GM12891 (cell line): ENCODE measurements at regions not wholly inside any gene's neighbourhood (a gene's known extent, or its start where the extent isn't known, plus 50 kb on each side); places are given as distances from the start of the nearest gene placed in this dataset.

Experiments
- POLR2AphosphoS5 ChIP-seq: IDR thresholded peaks from 2 replicates; pipeline ENCODE4 v1.6.1; 2011; ENCODE audit warnings: low read depth, low read length, control low read depth
- SPI1 ChIP-seq: IDR thresholded peaks from 2 replicates; pipeline ENCODE4 v1.6.1; 2011; ENCODE audit warnings: low read depth, low read length, control low read depth

GRCh38 chr11:113555071-113555619 lies 79.9 kb upstream of the DRD2 start:
- no peak for TF ChIP-seq SPI1
- TF ChIP-seq POLR2AphosphoS5: no peak
